B cell (primary cell): ENCODE measurements at regions not wholly inside any gene's neighbourhood (a gene's known extent, or its start where the extent isn't known, plus 50 kb on each side); places are given as distances from the start of the nearest gene placed in this dataset.
A peak's percentile ranks its signal among the peaks of the same experiment; 100 is the strongest.

Source experiments
- ATAC-seq: fragments of 200-7000 bp; cut with Tn5 transposase; one replicate; pipeline ENCODE4 v1.10.0; 2021; ENCODE audit warnings: low read depth, mild to moderate bottlenecking, moderate number of reproducible peaks, moderate library complexity
- CTCF ChIA-PET: fragments of 350-600 bp; sonication (Branson Sonifier 250); formaldehyde crosslinking; loops from one replicate; lab custom pipeline; 2021; ENCODE audit warnings: antibody characterized with exemption, inconsistent platforms; lab: Charles Lee
- POLR2A ChIA-PET: fragments of 350-600 bp; sonication (Branson Sonifier 250); formaldehyde crosslinking; loops from one replicate; lab custom pipeline; 2021; ENCODE audit warnings: antibody characterized with exemption; lab: Charles Lee
- DNase-seq: peaks from one replicate; pipeline ENCODE4 v3.0.0; 2013
- H2AFZ ChIP-seq: 2 replicates; pipeline ENCODE4 v1.6.1; 2012; ENCODE audit warnings: mild to moderate bottlenecking, low read depth, low read length; ENCODE audit not compliant: insufficient read depth, poor library complexity, severe bottlenecking
- H3K27ac ChIP-seq, 2 donors: 1 replicate in 1 of 2; 2 replicates in 1 of 2; pipeline ENCODE4 v1.5.1; 2012 to 2013; ENCODE audit warnings: low read length in 2 of 2, mild to moderate bottlenecking in 2 of 2, moderate library complexity in 1 of 2
- H3K27me3 ChIP-seq, 4 experiments: fragments of 200-600 bp in 1 of 4; sonication (generic) in 1 of 4; replicated peaks in 1 of 4; 1 replicate in 2 of 4; 2 replicates in 2 of 4; pipeline versions ENCODE4 v1.6.1 to v1.7.0; 2013 to 2016; ENCODE audit warnings: low read length in 3 of 4, mild to moderate bottlenecking in 2 of 4, mixed read lengths in 1 of 4, moderate library complexity in 1 of 4; ENCODE audit not compliant: insufficient read depth in 4 of 4, control insufficient read depth in 3 of 4; ENCODE audit errors: control extremely low read depth in 1 of 4
- H3K36me3 ChIP-seq, 2 experiments: replicated peaks in 1 of 2; 1 replicate in 1 of 2; 2 replicates in 1 of 2; pipeline versions ENCODE4 v1.6.1 to v1.7.1; 2013; ENCODE audit warnings: low read length in 1 of 2; ENCODE audit not compliant: insufficient read depth in 2 of 2, control insufficient read depth in 1 of 2; ENCODE audit errors: control extremely low read depth in 1 of 2, extremely low read depth in 1 of 2
- H3K4me1 ChIP-seq, 2 donors: fragments of 200-600 bp in 1 of 2; sonication (generic) in 1 of 2; 1 replicate in 1 of 2; 2 replicates in 1 of 2; pipeline versions ENCODE4 v1.5.1 to v1.6.1; 2013 to 2017; ENCODE audit warnings: low read length in 2 of 2; ENCODE audit not compliant: control insufficient read depth in 2 of 2, insufficient read depth in 2 of 2
- H3K4me2 ChIP-seq: replicated peaks from 2 replicates; pipeline ENCODE3; 2012; ENCODE audit warnings: mild to moderate bottlenecking, low read depth, low read length; ENCODE audit not compliant: poor library complexity, severe bottlenecking
- H3K4me3 ChIP-seq, 5 experiments: fragments of 200-600 bp in 1 of 5; sonication (generic) in 1 of 5; 1 replicate in 3 of 5; 2 replicates in 2 of 5; pipeline versions ENCODE4 v1.5.1 to v1.7.0; 2011 to 2016; ENCODE audit warnings: low read length in 4 of 5, mild to moderate bottlenecking in 4 of 5, low read depth in 2 of 5, control low read depth in 1 of 5, moderate library complexity in 1 of 5; ENCODE audit not compliant: insufficient read depth in 1 of 5; ENCODE audit errors: control extremely low read depth in 1 of 5, extremely low read depth in 1 of 5
- H3K79me2 ChIP-seq: fragments of 200-600 bp; sonication (generic); one replicate; pipeline ENCODE4 v1.6.0; 2016; ENCODE audit warnings: low read length; ENCODE audit not compliant: control insufficient read depth, insufficient read depth
- H3K9ac ChIP-seq: fragments of 200-600 bp; sonication (generic); 2 replicates; pipeline ENCODE4 v1.6.1; 2017; ENCODE audit warnings: mild to moderate bottlenecking, low read length, moderate library complexity
- H3K9me3 ChIP-seq, 3 donors: one replicate each; pipeline versions ENCODE4 v1.6.1 to v1.7.1; 2013; ENCODE audit warnings: low read length in 2 of 3; ENCODE audit not compliant: control insufficient read depth in 2 of 3, insufficient read depth in 1 of 3; ENCODE audit errors: control extremely low read depth in 1 of 3
- H4K20me1 ChIP-seq: 2 replicates; pipeline ENCODE4 v1.6.0; 2012; ENCODE audit warnings: mild to moderate bottlenecking, low read length; ENCODE audit not compliant: insufficient read depth, control insufficient read depth, poor library complexity, severe bottlenecking
- H3K27ac Mint-ChIP-seq: one replicate; pipeline ENCODE4 v1.8.0; 2021; ENCODE audit warnings: mixed read lengths
- H3K27me3 Mint-ChIP-seq: one replicate; pipeline ENCODE4 v1.8.0; 2021; ENCODE audit warnings: mixed read lengths
- H3K4me1 Mint-ChIP-seq: one replicate; pipeline ENCODE4 v1.8.0; 2021; ENCODE audit warnings: mixed read lengths
- H3K4me3 Mint-ChIP-seq: one replicate; pipeline ENCODE4 v1.8.0; 2021; ENCODE audit warnings: mixed read lengths
- H3K9me3 Mint-ChIP-seq: one replicate; pipeline ENCODE4 v1.8.0; 2022; ENCODE audit warnings: mixed read lengths; ENCODE audit not compliant: insufficient read depth
- CTCF ChIP-seq: fragments of 200-600 bp; IDR thresholded peaks from one replicate; pipeline ENCODE4 v1.8.0; 2022; ENCODE audit warnings: antibody characterized with exemption, mild to moderate bottlenecking
- EZH2 ChIP-seq: IDR thresholded peaks from 2 replicates; pipeline ENCODE4 v1.6.1; 2012; ENCODE audit warnings: borderline replicate concordance, low read depth, mild to moderate bottlenecking, moderate library complexity, low read length; ENCODE audit not compliant: insufficient read depth, poor library complexity, severe bottlenecking
- WGBS: methylation state at CpG from one replicate; pipeline ENCODE4 v1.1.5; 2013; ENCODE audit warnings: missing lambda C conversion rate; ENCODE audit not compliant: insufficient coverage; 5-methylcytosine and 5-hydroxymethylcytosine counted together
- intact Hi-C: fragments of 100-400 bp; cut with micrococcal nuclease; formaldehyde crosslinking; loops from one replicate; pipeline ENCODE4 v1.10.0; 2022

DNA sequence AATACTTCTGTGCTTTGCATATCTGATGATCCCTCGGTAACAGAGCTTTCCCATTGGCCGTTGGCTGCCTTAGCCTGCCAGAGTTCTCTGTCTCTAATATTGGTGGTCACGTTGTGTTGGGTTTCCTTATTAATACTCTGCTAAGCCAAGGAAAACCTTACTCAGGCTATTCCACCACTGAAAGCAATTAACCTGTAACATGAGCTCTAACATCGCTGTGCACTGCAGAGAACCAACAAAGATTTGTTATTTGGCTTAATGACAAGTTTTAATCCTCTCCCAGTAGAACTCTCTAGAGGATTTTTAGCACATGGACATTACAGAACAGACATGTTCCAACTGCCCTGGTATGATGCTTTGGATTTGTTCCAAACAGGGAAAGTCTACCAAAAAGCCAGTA is 825.9 kb upstream of the POU3F3 start:
- Histone ChIP-seq H2AFZ (no peak overlapping the region), H3K9ac (no peak overlapping the region), H3K9me3 (peaks cover 0 to 7% (median 0%) of the 10 kb centered on the region in 3 donors), H3K27me3 (no peaks in the 10 kb centered on the region), H3K4me2 (no peak overlapping the region), H3K36me3 (no peaks in the 10 kb centered on the region), H4K20me1 (no peaks in the 10 kb centered on the region), H3K4me3 (no peak overlapping the region), H3K27ac (no peak overlapping the region), H3K79me2 (no peaks in the 10 kb centered on the region), H3K4me1 (no peaks in the 10 kb centered on the region)
- WGBS = no CpG with 5 or more reads among the region's 4 CpGs
- intact Hi-C loops = no loop called here
- CTCF ChIA-PET = no interaction called here
- Mint-ChIP-seq H3K4me3 (no peak overlapping the region), H3K27ac (no peak overlapping the region), H3K27me3 (no peaks in the 10 kb centered on the region), H3K9me3 (no peaks in the 10 kb centered on the region), H3K4me1 (no peaks in the 10 kb centered on the region)
- DNase-seq (no peak), ATAC-seq (no peak)
- POLR2A ChIA-PET = no interaction called here
- no peak for TF ChIP-seq CTCF
- TF ChIP-seq EZH2 = no peak

GRCh38 chr2:104033399-104033798 is 820.5 kb upstream of the POU3F3 start:
- no CpG with 5 or more reads among the region's 3 CpGs for WGBS
- H2AFZ ChIP-seq = no peak overlapping the region
- ChIA-PET POLR2A (no interaction called here), CTCF (no interaction called here)
- Mint-ChIP-seq H3K4me3 (no peak overlapping the region), H3K4me1 (no peaks in the 10 kb centered on the region), H3K27ac (no peak overlapping the region), H3K9me3 (no peaks in the 10 kb centered on the region), H3K27me3 (no peaks in the 10 kb centered on the region)
- DNase-seq (peak; percentile 3), ATAC-seq (no peak)
- H3K4me1 ChIP-seq = no peaks in the 10 kb centered on the region
- TF ChIP-seq CTCF = no peak
- TF ChIP-seq EZH2 = no peak
- H3K9me3 ChIP-seq = no peaks in the 10 kb centered on the region
- H4K20me1 ChIP-seq = no peaks in the 10 kb centered on the region
- no peak overlapping the region for H3K4me2 ChIP-seq
- H3K36me3 ChIP-seq = no peaks in the 10 kb centered on the region
- no peak overlapping the region for H3K27ac ChIP-seq
- intact Hi-C loops = no loop called here
- no peak overlapping the region for H3K9ac ChIP-seq
- H3K4me3 ChIP-seq = no peak overlapping the region
- H3K27me3 ChIP-seq = no peaks in the 10 kb centered on the region
- H3K79me2 ChIP-seq = no peaks in the 10 kb centered on the region
